HFFc6 (cell line): ENCODE measurements at regions not wholly inside any gene's neighbourhood (a gene's known extent, or its start where the extent isn't known, plus 50 kb on each side); places are given as distances from the start of the nearest gene placed in this dataset.

ENCODE experiments used
- DNase-seq: peaks from one replicate; pipeline ENCODE4 v3.0.0-alpha.2; 2018
- H3K27ac Mint-ChIP-seq: 2 replicates; pipeline ENCODE4 v1.8.0; 2020; ENCODE audit warnings: mild to moderate bottlenecking, mixed read lengths
- H3K27me3 Mint-ChIP-seq: 2 replicates; pipeline ENCODE4 v1.8.0; 2021; ENCODE audit warnings: mild to moderate bottlenecking, moderate library complexity, mixed read lengths; ENCODE audit not compliant: insufficient read depth
- H3K36me3 Mint-ChIP-seq: 2 replicates; pipeline ENCODE4 v1.8.0; 2021; ENCODE audit warnings: low read depth, mixed read lengths
- H3K4me1 Mint-ChIP-seq: 2 replicates; pipeline ENCODE4 v1.8.0; 2020; ENCODE audit warnings: low read depth, mixed read lengths
- H3K4me3 Mint-ChIP-seq: 2 replicates; pipeline ENCODE4 v1.8.0; 2020; ENCODE audit warnings: mild to moderate bottlenecking, moderate library complexity, mixed read lengths
- H3K9me3 Mint-ChIP-seq: 2 replicates; pipeline ENCODE4 v1.8.0; 2020; ENCODE audit warnings: mild to moderate bottlenecking, mixed read lengths
- CTCF ChIP-seq: fragments of 200-600 bp; sonication (generic); IDR thresholded peaks from 2 replicates; pipeline ENCODE4 v1.5.0; 2021; ENCODE audit warnings: antibody characterized with exemption, mild to moderate bottlenecking

DNA sequence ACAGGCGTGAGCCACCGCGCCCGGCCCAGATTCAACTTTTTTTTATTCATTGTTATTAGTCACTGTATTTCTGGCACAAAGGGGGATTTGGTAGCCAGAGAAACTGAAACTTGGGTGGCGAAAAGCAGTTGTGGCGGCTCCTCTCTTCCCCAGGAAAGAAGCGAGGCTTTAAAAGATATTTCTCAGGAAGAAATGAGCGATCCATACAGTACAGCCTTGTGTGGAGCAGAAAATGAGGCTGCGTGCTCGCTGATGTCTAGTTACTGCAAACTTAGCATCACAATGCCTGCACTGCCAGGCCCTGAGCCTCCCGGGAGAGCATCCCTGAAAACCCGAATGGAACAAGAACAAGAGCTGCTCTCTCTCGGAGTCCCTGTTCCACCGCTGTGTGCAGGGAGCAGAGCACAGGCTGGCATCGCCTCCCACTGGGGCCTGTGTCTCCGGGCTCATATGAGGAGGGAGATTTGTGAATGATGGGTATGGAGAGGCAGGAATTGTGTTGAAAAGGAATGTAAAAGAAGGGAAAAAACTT, 234.0 kb downstream of the ZNF516 start:
- DNase-seq, result no peak
- Mint-ChIP-seq H3K27ac (no peak overlapping the region), H3K36me3 (no peaks in the 10 kb centered on the region), H3K9me3 (no peaks in the 10 kb centered on the region), H3K4me3 (no peak overlapping the region), H3K27me3 (peaks cover 17% of the 10 kb centered on the region), H3K4me1 (peaks cover 24% of the 10 kb centered on the region)
- no peak for TF ChIP-seq CTCF

- Mint-ChIP-seq H3K36me3 (no peaks in the 10 kb centered on the region), H3K9me3 (no peaks in the 10 kb centered on the region), H3K27ac (no peak overlapping the region), H3K27me3 (peaks cover 17% of the 10 kb centered on the region), H3K4me1 (peaks cover 12% of the 10 kb centered on the region), H3K4me3 (no peak overlapping the region)
- TF ChIP-seq CTCF, result no peak
- DNase-seq, result no peak
Measured at GRCh38 chr18:76259711-76260110, 235.3 kb downstream of the ZNF516 start.

DNA sequence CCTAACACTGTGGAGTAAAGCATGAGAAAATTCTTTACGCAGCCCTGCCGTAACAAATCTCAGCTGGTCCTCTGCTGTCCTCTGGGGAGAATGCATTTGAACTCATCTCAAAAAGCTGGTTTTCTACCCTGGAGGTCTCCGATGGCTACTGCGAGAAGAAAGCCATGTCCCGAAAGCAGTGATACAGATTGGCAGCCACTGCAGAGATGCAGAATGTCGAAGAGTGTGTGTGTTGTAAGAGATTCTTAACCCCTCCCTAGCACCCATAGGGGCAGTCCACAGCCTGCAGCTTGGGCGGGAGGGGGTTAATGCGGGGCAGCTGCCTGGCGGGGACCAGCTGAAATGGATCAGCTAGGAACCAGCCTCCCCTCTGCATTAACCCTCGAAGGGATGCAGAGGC, 235.9 kb downstream of the ZNF516 start:
- no peak for DNase-seq
- no peaks in the 10 kb centered on the region for H3K36me3 Mint-ChIP-seq
- no peaks in the 10 kb centered on the region for H3K9me3 Mint-ChIP-seq
- peaks cover 12% of the 10 kb centered on the region for H3K4me1 Mint-ChIP-seq
- TF ChIP-seq CTCF, result peak; percentile 38
- H3K27ac Mint-ChIP-seq, result no peak overlapping the region
- peaks cover 20% of the 10 kb centered on the region for H3K27me3 Mint-ChIP-seq
- no peak overlapping the region for H3K4me3 Mint-ChIP-seq

- no peak overlapping the region for H3K27ac Mint-ChIP-seq
- H3K9me3 Mint-ChIP-seq, result no peaks in the 10 kb centered on the region
- no peak overlapping the region for H3K4me3 Mint-ChIP-seq
- no peak for DNase-seq
- no peak for TF ChIP-seq CTCF
- no peaks in the 10 kb centered on the region for H3K36me3 Mint-ChIP-seq
- peaks cover 17% of the 10 kb centered on the region for H3K27me3 Mint-ChIP-seq
- peaks cover 12% of the 10 kb centered on the region for H3K4me1 Mint-ChIP-seq
Measured at GRCh38 chr18:76258209-76258608, 236.8 kb downstream of the ZNF516 start.

- no peaks in the 10 kb centered on the region for H3K9me3 Mint-ChIP-seq
- H3K27ac Mint-ChIP-seq, result no peak overlapping the region
- H3K27me3 Mint-ChIP-seq, result peaks cover 10% of the 10 kb centered on the region
- TF ChIP-seq CTCF, result no peak
- no peak overlapping the region for H3K4me3 Mint-ChIP-seq
- DNase-seq, result no peak
- no peaks in the 10 kb centered on the region for H3K36me3 Mint-ChIP-seq
- peaks cover 12% of the 10 kb centered on the region for H3K4me1 Mint-ChIP-seq
Measured at GRCh38 chr18:76255070-76255683, 239.9 kb downstream of the ZNF516 start.

DNA sequence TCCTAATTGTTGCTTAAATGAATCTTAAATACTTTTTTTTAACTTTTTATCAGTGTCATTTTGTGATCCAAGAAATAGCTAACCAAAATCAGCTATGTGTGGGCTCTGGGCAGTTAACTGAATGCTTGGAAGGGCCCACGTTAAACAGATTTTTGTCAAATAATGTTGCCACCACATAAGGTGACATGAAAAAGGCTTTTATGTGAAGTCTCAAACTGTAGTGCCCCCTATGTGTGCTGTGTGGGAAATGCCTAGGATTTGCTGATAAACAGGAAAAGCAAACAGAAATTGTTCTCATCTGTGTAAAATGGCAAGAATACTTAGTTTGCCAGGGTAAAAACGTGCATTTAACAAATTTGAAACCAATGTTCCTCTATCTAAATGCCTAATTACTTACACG, 242.2 kb downstream of the ZNF516 start:
- H3K9me3 Mint-ChIP-seq, result no peaks in the 10 kb centered on the region
- H3K27ac Mint-ChIP-seq, result no peak overlapping the region
- TF ChIP-seq CTCF, result peak; percentile 76
- no peaks in the 10 kb centered on the region for H3K4me1 Mint-ChIP-seq
- peaks cover 8% of the 10 kb centered on the region for H3K27me3 Mint-ChIP-seq
- DNase-seq, result no peak
- H3K36me3 Mint-ChIP-seq, result no peaks in the 10 kb centered on the region
- no peak overlapping the region for H3K4me3 Mint-ChIP-seq
